ENCODE measurements at regions not wholly inside any gene's neighbourhood (a gene's known extent, or its start where the extent isn't known, plus 50 kb on each side); places are given as distances from the start of the nearest gene placed in this dataset.
A peak's percentile ranks its signal among the peaks of the same experiment; 100 is the strongest.

GRCh38 chr1:55535724-55536544, 320.8 kb upstream of the USP24 start:
- H3K9ac ChIP-seq (ENCODE audit: insufficient read depth, low read length) = no peak overlapping the region
- H3K9me3 ChIP-seq (ENCODE audit: control insufficient read depth, insufficient read depth, low read depth, low read length) = no peaks in the 10 kb centered on the region
- no peaks in the 10 kb centered on the region for H3K36me3 ChIP-seq (ENCODE audit: control insufficient read depth, insufficient read depth, low read length)
- H4K20me1 ChIP-seq (ENCODE audit: control insufficient read depth, extremely low read depth, insufficient read depth, low read length) = no peaks in the 10 kb centered on the region
- TF ChIP-seq, protein P1, sequence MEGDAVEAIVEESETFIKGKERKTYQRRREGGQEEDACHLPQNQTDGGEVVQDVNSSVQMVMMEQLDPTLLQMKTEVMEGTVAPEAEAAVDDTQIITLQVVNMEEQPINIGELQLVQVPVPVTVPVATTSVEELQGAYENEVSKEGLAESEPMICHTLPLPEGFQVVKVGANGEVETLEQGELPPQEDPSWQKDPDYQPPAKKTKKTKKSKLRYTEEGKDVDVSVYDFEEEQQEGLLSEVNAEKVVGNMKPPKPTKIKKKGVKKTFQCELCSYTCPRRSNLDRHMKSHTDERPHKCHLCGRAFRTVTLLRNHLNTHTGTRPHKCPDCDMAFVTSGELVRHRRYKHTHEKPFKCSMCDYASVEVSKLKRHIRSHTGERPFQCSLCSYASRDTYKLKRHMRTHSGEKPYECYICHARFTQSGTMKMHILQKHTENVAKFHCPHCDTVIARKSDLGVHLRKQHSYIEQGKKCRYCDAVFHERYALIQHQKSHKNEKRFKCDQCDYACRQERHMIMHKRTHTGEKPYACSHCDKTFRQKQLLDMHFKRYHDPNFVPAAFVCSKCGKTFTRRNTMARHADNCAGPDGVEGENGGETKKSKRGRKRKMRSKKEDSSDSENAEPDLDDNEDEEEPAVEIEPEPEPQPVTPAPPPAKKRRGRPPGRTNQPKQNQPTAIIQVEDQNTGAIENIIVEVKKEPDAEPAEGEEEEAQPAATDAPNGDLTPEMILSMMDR (conservative IDR thresholded peaks at IDR 0.05 in 1 of 2, IDR thresholded peaks at IDR 0.05 in 1 of 2; ENCODE audit: low read depth in 1 of 2, low read length in 2 of 2) = no peak
- no peak for TF ChIP-seq EZH2 (IDR thresholded peaks at IDR 0.05; ENCODE audit: low read length, missing control alignments)
- H3K4me2 ChIP-seq (ENCODE audit: extremely low read depth, insufficient read depth, low read length) = no peak overlapping the region
- H3K79me2 ChIP-seq (ENCODE audit: control insufficient read depth, insufficient read depth, low read length) = no peaks in the 10 kb centered on the region
- no peaks in the 10 kb centered on the region for H3K27me3 ChIP-seq (ENCODE audit: control insufficient read depth, insufficient read depth, low read length)
- H3K4me1 ChIP-seq (ENCODE audit: control insufficient read depth, extremely low read depth, insufficient read depth, low read length) = no peaks in the 10 kb centered on the region
- DNase-seq (ENCODE audit: low read depth in 2 of 2) = no peak
- no peak overlapping the region for H3K27ac ChIP-seq (ENCODE audit: insufficient read depth, low read length)
- H2AFZ ChIP-seq (ENCODE audit: low read length) = peak overlapping the region; percentile 3
- H3K4me3 ChIP-seq (replicated peaks in 1 of 4; ENCODE audit: control extremely low read depth in 1 of 4, insufficient read depth in 1 of 4, low read depth in 3 of 4, low read length in 4 of 4) = no peak overlapping the region

DNA sequence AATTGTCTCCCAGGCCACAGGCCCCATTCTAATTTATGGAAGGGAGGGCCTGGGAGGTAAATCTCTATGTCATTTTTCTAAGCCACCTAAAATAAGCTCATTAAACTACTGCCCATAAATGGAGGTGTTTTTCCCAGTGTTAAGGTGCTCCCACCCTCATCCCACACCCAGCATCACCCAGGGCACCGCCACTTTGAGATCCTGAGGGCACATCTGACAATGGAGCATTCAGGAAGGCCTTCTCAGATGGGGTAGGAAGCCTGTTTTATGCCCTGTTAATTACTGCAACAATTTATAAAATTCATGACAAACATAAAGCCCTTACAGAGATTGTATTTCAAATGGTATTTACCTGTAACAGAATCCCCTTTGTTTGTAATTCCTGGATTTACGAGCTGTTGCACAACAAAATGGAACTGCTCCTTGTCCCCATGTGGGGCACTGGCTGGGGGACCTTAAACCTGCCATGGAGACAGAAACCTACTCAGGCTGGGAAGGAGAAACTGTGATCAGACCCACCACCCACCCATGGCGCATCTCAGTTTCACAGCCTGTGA, 319.5 kb upstream of the USP24 start:
- Histone ChIP-seq H3K36me3 (ENCODE audit: control insufficient read depth, insufficient read depth, low read length) (no peaks in the 10 kb centered on the region), H2AFZ (ENCODE audit: low read length) (no peak overlapping the region), H3K4me1 (ENCODE audit: control insufficient read depth, extremely low read depth, insufficient read depth, low read length) (no peaks in the 10 kb centered on the region), H4K20me1 (ENCODE audit: control insufficient read depth, extremely low read depth, insufficient read depth, low read length) (no peaks in the 10 kb centered on the region), H3K27me3 (ENCODE audit: control insufficient read depth, insufficient read depth, low read length) (no peaks in the 10 kb centered on the region), H3K9me3 (ENCODE audit: control insufficient read depth, insufficient read depth, low read depth, low read length) (no peaks in the 10 kb centered on the region), H3K4me3 (replicated peaks in 1 of 4; ENCODE audit: control extremely low read depth in 1 of 4, insufficient read depth in 1 of 4, low read depth in 3 of 4, low read length in 4 of 4) (no peak overlapping the region), H3K79me2 (ENCODE audit: control insufficient read depth, insufficient read depth, low read length) (no peaks in the 10 kb centered on the region), H3K27ac (ENCODE audit: insufficient read depth, low read length) (no peak overlapping the region), H3K9ac (ENCODE audit: insufficient read depth, low read length) (no peak overlapping the region), H3K4me2 (ENCODE audit: extremely low read depth, insufficient read depth, low read length) (no peak overlapping the region)
- DNase-seq (ENCODE audit: low read depth in 2 of 2) = no peak
- TF ChIP-seq EZH2 (IDR thresholded peaks at IDR 0.05; ENCODE audit: low read length, missing control alignments) = no peak
- TF ChIP-seq, protein P1 (conservative IDR thresholded peaks at IDR 0.05 in 1 of 2, IDR thresholded peaks at IDR 0.05 in 1 of 2; ENCODE audit: low read depth in 1 of 2, low read length in 2 of 2) = no peak

GRCh38 chr1:55531644-55532043, 316.5 kb upstream of the USP24 start:
- no peak for TF ChIP-seq EZH2 (IDR thresholded peaks at IDR 0.05; ENCODE audit: low read length, missing control alignments)
- TF ChIP-seq, protein P1 (conservative IDR thresholded peaks at IDR 0.05 in 1 of 2, IDR thresholded peaks at IDR 0.05 in 1 of 2; ENCODE audit: low read depth in 1 of 2, low read length in 2 of 2) = no peak
- Histone ChIP-seq H3K27ac (ENCODE audit: insufficient read depth, low read length) (no peak overlapping the region), H3K4me2 (ENCODE audit: extremely low read depth, insufficient read depth, low read length) (no peak overlapping the region), H3K4me1 (ENCODE audit: control insufficient read depth, extremely low read depth, insufficient read depth, low read length) (no peaks in the 10 kb centered on the region), H3K4me3 (replicated peaks in 1 of 4; ENCODE audit: control extremely low read depth in 1 of 4, insufficient read depth in 1 of 4, low read depth in 3 of 4, low read length in 4 of 4) (no peak overlapping the region), H4K20me1 (ENCODE audit: control insufficient read depth, extremely low read depth, insufficient read depth, low read length) (no peaks in the 10 kb centered on the region), H2AFZ (ENCODE audit: low read length) (no peak overlapping the region), H3K9ac (ENCODE audit: insufficient read depth, low read length) (no peak overlapping the region), H3K27me3 (ENCODE audit: control insufficient read depth, insufficient read depth, low read length) (no peaks in the 10 kb centered on the region), H3K79me2 (ENCODE audit: control insufficient read depth, insufficient read depth, low read length) (no peaks in the 10 kb centered on the region), H3K36me3 (ENCODE audit: control insufficient read depth, insufficient read depth, low read length) (no peaks in the 10 kb centered on the region), H3K9me3 (ENCODE audit: control insufficient read depth, insufficient read depth, low read depth, low read length) (no peaks in the 10 kb centered on the region)
- no peak for DNase-seq (ENCODE audit: low read depth in 2 of 2)
